Mesenchymal stem cell (in vitro differentiated cells and primary cell): ENCODE measurements at regions not wholly inside any gene's neighbourhood (a gene's known extent, or its start where the extent isn't known, plus 50 kb on each side); places are given as distances from the start of the nearest gene placed in this dataset.
"Not testable (repeated sequence)": the region's sequence is repeated elsewhere in the genome, so short reads cannot be mapped to it uniquely, and the experiment has no call there.

Source experiments
- DNase-seq: peaks from one replicate; pipeline ENCODE4 v3.0.0-alpha.2; 2013
- H2AFZ ChIP-seq: one replicate; pipeline ENCODE4 v1.6.1; 2013; ENCODE audit warnings: low read depth, mild to moderate bottlenecking, control low read depth, inconsistent platforms, low read length, moderate library complexity
- H2AK5ac ChIP-seq: 2 replicates; pipeline ENCODE4 v1.6.1; 2013; ENCODE audit warnings: low read length, moderate library complexity, mild to moderate bottlenecking, inconsistent platforms; ENCODE audit not compliant: severe bottlenecking
- H2BK120ac ChIP-seq: one replicate; pipeline ENCODE4 v1.6.1; 2013; ENCODE audit warnings: low read depth, mild to moderate bottlenecking, inconsistent platforms, low read length, moderate library complexity
- H2BK12ac ChIP-seq, 2 experiments: one replicate each; pipeline ENCODE4 v1.6.1; 2013; ENCODE audit warnings: inconsistent platforms in 2 of 2, low read length in 2 of 2, mild to moderate bottlenecking in 2 of 2, moderate library complexity in 2 of 2, control low read depth in 1 of 2
- H2BK15ac ChIP-seq: one replicate; pipeline ENCODE4 v1.6.1; 2013; ENCODE audit warnings: mild to moderate bottlenecking, low read depth, inconsistent platforms; ENCODE audit not compliant: poor library complexity, severe bottlenecking
- H2BK5ac ChIP-seq: 2 replicates; pipeline ENCODE4 v1.6.1; 2013; ENCODE audit warnings: low read depth, mild to moderate bottlenecking, low read length, control low read depth, inconsistent platforms; ENCODE audit not compliant: poor library complexity, severe bottlenecking
- H3K14ac ChIP-seq, 2 experiments: one replicate each; pipeline ENCODE4 v1.6.1; 2013; ENCODE audit warnings: inconsistent platforms in 2 of 2, low read length in 2 of 2, control low read depth in 1 of 2, mild to moderate bottlenecking in 1 of 2, moderate library complexity in 1 of 2
- H3K18ac ChIP-seq, 2 experiments: one replicate each; pipeline ENCODE4 v1.6.1; 2013; ENCODE audit warnings: inconsistent platforms in 2 of 2, low read length in 2 of 2, control low read depth in 1 of 2, low read depth in 1 of 2, mild to moderate bottlenecking in 1 of 2
- H3K23ac ChIP-seq, 2 experiments: one replicate each; pipeline ENCODE4 v1.6.1; 2013; ENCODE audit warnings: inconsistent platforms in 2 of 2, low read length in 2 of 2, mild to moderate bottlenecking in 2 of 2, moderate library complexity in 2 of 2, control low read depth in 1 of 2
- H3K27ac ChIP-seq: 2 replicates; pipeline ENCODE4 v1.5.1; 2013; ENCODE audit warnings: mild to moderate bottlenecking, moderate library complexity, low read length, control low read depth, inconsistent platforms; ENCODE audit not compliant: poor library complexity, severe bottlenecking
- H3K27me3 ChIP-seq, 2 experiments: 2 replicates each; pipeline versions ENCODE4 v1.6.1 to v1.7.0; 2013; ENCODE audit warnings: low read length in 2 of 2, mild to moderate bottlenecking in 2 of 2, moderate library complexity in 2 of 2, control low read depth in 1 of 2, inconsistent platforms in 1 of 2; ENCODE audit not compliant: control insufficient read depth in 1 of 2, insufficient read depth in 1 of 2
- H3K36me3 ChIP-seq, 2 experiments: 2 replicates each; pipeline versions ENCODE4 v1.6.1 to v1.7.0; 2013; ENCODE audit warnings: low read length in 2 of 2, control low read depth in 1 of 2, inconsistent platforms in 1 of 2, low read depth in 1 of 2, mild to moderate bottlenecking in 1 of 2; ENCODE audit not compliant: insufficient read depth in 2 of 2, control insufficient read depth in 1 of 2
- H3K4ac ChIP-seq, 2 experiments: one replicate each; pipeline ENCODE4 v1.6.1; 2013; ENCODE audit warnings: inconsistent platforms in 2 of 2, low read length in 2 of 2, mild to moderate bottlenecking in 2 of 2, moderate library complexity in 2 of 2, control low read depth in 1 of 2, low read depth in 1 of 2
- H3K4me1 ChIP-seq: 2 replicates; pipeline ENCODE4 v1.6.1; 2013; ENCODE audit warnings: low read depth, low read length, control low read depth; ENCODE audit not compliant: control insufficient read depth, insufficient read depth
- H3K4me2 ChIP-seq: 2 replicates; pipeline ENCODE4 v1.6.1; 2013; ENCODE audit warnings: low read length, mild to moderate bottlenecking, inconsistent platforms; ENCODE audit not compliant: poor library complexity, severe bottlenecking
- H3K4me3 ChIP-seq, 2 experiments: 2 replicates each; pipeline versions ENCODE4 v1.5.1 to v1.7.0; 2013; ENCODE audit warnings: low read length in 2 of 2, mild to moderate bottlenecking in 2 of 2, control low read depth in 1 of 2, low read depth in 1 of 2; ENCODE audit not compliant: insufficient read depth in 1 of 2
- H3K79me1 ChIP-seq: replicated peaks from 2 replicates; pipeline ENCODE4 v1.6.1; 2013; ENCODE audit warnings: mild to moderate bottlenecking, control low read depth, low read length, inconsistent platforms; ENCODE audit not compliant: poor library complexity, severe bottlenecking
- H3K9ac ChIP-seq: 2 replicates; pipeline ENCODE4 v1.7.0; 2013; ENCODE audit warnings: mild to moderate bottlenecking, low read length, moderate library complexity
- H3K9me3 ChIP-seq: 2 replicates; pipeline ENCODE4 v1.7.0; 2013; ENCODE audit warnings: mild to moderate bottlenecking, low read length; ENCODE audit not compliant: control insufficient read depth
- H4K8ac ChIP-seq: one replicate; pipeline ENCODE4 v1.6.1; 2013; ENCODE audit warnings: inconsistent platforms, mild to moderate bottlenecking, low read length, moderate library complexity
- H4K91ac ChIP-seq: one replicate; pipeline ENCODE4 v1.6.1; 2013; ENCODE audit warnings: mild to moderate bottlenecking, low read length, inconsistent platforms
- WGBS: methylation state at CpG from one replicate; pipeline ENCODE4 v1.1.7; 2013; ENCODE audit warnings: mixed read lengths; 5-methylcytosine and 5-hydroxymethylcytosine counted together

- not testable (repeated sequence) for H3K27ac ChIP-seq, H3K9ac ChIP-seq, H3K9me3 ChIP-seq, H3K14ac ChIP-seq, H3K4ac ChIP-seq, H2BK5ac ChIP-seq, H3K23ac ChIP-seq, H2BK15ac ChIP-seq, H4K91ac ChIP-seq, H2BK120ac ChIP-seq, H4K8ac ChIP-seq, H3K4me2 ChIP-seq, H3K79me1 ChIP-seq, H3K4me3 ChIP-seq, H2AK5ac ChIP-seq, H2AFZ ChIP-seq, H3K27me3 ChIP-seq, H3K4me1 ChIP-seq, H3K36me3 ChIP-seq, H2BK12ac ChIP-seq, DNase-seq, H3K18ac ChIP-seq
- WGBS: 56% methylated on average over 4 of the region's 8 CpGs
These were observed 170.6 kb upstream of the NABP1 start for GRCh38 chr2:191507252-191507853.

DNA sequence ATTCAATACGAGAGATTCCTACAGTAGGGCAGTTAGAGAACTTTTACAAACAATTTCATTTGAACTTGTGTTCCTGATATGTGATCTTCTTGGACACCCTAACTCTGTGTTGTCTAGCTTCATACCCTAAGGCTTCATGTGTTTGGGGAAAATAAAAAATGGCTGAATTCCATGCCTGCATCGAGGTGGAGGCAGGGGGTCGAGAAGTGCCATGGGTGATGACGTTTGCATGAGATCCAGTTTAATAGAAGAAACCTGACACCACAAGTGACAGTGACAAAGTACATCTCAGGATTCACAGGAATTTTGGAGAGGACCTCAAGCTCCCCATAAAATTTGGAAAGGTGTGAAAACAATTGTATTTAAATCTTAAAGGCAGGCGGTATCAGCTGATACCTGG lies 169.2 kb upstream of the NABP1 start:
- Histone ChIP-seq H2BK120ac (no peak overlapping the region), H3K27me3 (no peaks in the 10 kb centered on the region), H3K4me2 (no peak overlapping the region), H3K9me3 (no peaks in the 10 kb centered on the region), H3K79me1 (no peaks in the 10 kb centered on the region), H3K27ac (no peak overlapping the region), H3K9ac (no peak overlapping the region), H3K4ac (no peak overlapping the region), H2BK15ac (no peak overlapping the region), H2BK5ac (no peak overlapping the region), H2AK5ac (no peak overlapping the region), H4K91ac (no peak overlapping the region), H3K14ac (no peak overlapping the region), H3K23ac (no peak overlapping the region), H4K8ac (no peak overlapping the region), H3K36me3 (no peaks in the 10 kb centered on the region), H3K4me3 (no peak overlapping the region), H2AFZ (no peak overlapping the region), H3K4me1 (no peaks in the 10 kb centered on the region), H3K18ac (no peak overlapping the region), H2BK12ac (no peak overlapping the region)
- WGBS: 89% methylated on average over 4 of the region's 5 CpGs
- DNase-seq: no peak

GRCh38 chr2:191512216-191512835 lies 165.6 kb upstream of the NABP1 start:
- no peak overlapping the region for H3K27ac ChIP-seq
- H3K14ac ChIP-seq: no peak overlapping the region
- no peak overlapping the region for H3K23ac ChIP-seq
- no peaks in the 10 kb centered on the region for H3K36me3 ChIP-seq
- no peak overlapping the region for H4K8ac ChIP-seq
- H2BK15ac ChIP-seq: no peak overlapping the region
- no peak overlapping the region for H2BK12ac ChIP-seq
- no peaks in the 10 kb centered on the region for H3K79me1 ChIP-seq
- H2AFZ ChIP-seq: no peak overlapping the region
- no peak overlapping the region for H2BK120ac ChIP-seq
- no peak overlapping the region for H3K4me2 ChIP-seq
- H4K91ac ChIP-seq: no peak overlapping the region
- DNase-seq: no peak
- H2BK5ac ChIP-seq: no peak overlapping the region
- 95% methylated on average over 5 of the region's 7 CpGs for WGBS
- H3K27me3 ChIP-seq: no peaks in the 10 kb centered on the region
- H3K9me3 ChIP-seq: no peaks in the 10 kb centered on the region
- no peak overlapping the region for H3K9ac ChIP-seq
- no peak overlapping the region for H3K4me3 ChIP-seq
- H3K4ac ChIP-seq: no peak overlapping the region
- H2AK5ac ChIP-seq: no peak overlapping the region
- no peaks in the 10 kb centered on the region for H3K4me1 ChIP-seq
- no peak overlapping the region for H3K18ac ChIP-seq

DNA sequence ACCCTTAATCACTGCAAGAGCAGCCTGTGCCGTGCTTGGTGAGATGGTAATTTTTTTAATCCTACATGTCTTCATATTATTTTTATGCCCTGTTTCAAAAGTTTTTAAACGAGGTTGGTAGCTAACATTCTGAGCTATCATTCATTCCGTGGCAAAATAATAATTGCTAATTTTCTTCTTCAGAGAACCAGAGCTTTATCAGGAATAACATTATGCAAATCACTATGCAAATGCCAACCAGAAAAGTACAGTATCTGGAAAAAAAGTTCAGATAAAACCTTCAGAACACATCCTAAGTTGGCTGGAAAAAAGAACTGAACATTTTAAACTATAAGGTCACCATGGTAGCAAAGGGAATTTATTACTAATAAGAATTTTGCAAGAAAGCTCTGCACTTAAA lies 165.1 kb upstream of the NABP1 start:
- Histone ChIP-seq H4K8ac (no peak overlapping the region), H3K14ac (no peak overlapping the region), H3K4me3 (no peak overlapping the region), H2BK120ac (no peak overlapping the region), H2AFZ (no peak overlapping the region), H3K18ac (no peak overlapping the region), H2BK12ac (no peak overlapping the region), H4K91ac (no peak overlapping the region), H2BK5ac (no peak overlapping the region), H2BK15ac (no peak overlapping the region), H3K9me3 (no peaks in the 10 kb centered on the region), H3K36me3 (no peaks in the 10 kb centered on the region), H3K23ac (no peak overlapping the region), H2AK5ac (no peak overlapping the region), H3K27ac (no peak overlapping the region), H3K79me1 (no peaks in the 10 kb centered on the region), H3K4me2 (no peak overlapping the region), H3K4me1 (no peaks in the 10 kb centered on the region), H3K4ac (no peak overlapping the region), H3K27me3 (no peaks in the 10 kb centered on the region), H3K9ac (no peak overlapping the region)
- DNase-seq: no peak
- WGBS: 94% methylated on average over 2 of the region's 3 CpGs
